K562 (cell line): ENCODE measurements at regions not wholly inside any gene's neighbourhood (a gene's known extent, or its start where the extent isn't known, plus 50 kb on each side); places are given as distances from the start of the nearest gene placed in this dataset.

Source experiments
- ARNT ChIP-seq, 2 experiments: fragments of 450-650 bp; IDR thresholded peaks; 2 replicates each; pipeline ENCODE4 v1.6.1; 2016; ENCODE audit warnings: mild to moderate bottlenecking in 1 of 2
- ATF1 ChIP-seq, 2 experiments: fragments of 450-650 bp in 1 of 2; IDR thresholded peaks; 2 replicates each; pipeline ENCODE4 v1.6.1; 2016; ENCODE audit warnings: missing compliant biosample characterization in 1 of 2, missing genetic modification characterization in 1 of 2
- EP300 ChIP-seq: IDR thresholded peaks from 2 replicates; pipeline ENCODE4 v1.6.1; 2012; ENCODE audit warnings: low read length, improper control_type of control experiment
- FOSL1 ChIP-seq: fragments of 200-800 bp; sonication (Bioruptor generic); conservative IDR thresholded peaks from 2 replicates; pipeline ENCODE4 v1.6.1; 2016; ENCODE audit warnings: missing genetic modification characterization, missing compliant biosample characterization
- NCOR1 ChIP-seq: fragments of 450-650 bp; IDR thresholded peaks from 2 replicates; pipeline ENCODE4 v1.6.1; 2016; ENCODE audit warnings: mild to moderate bottlenecking, moderate library complexity
- POLR2AphosphoS5 ChIP-seq: IDR thresholded peaks from 2 replicates; pipeline ENCODE4 v1.6.1; 2011; ENCODE audit warnings: mild to moderate bottlenecking, low read depth, low read length, moderate library complexity; ENCODE audit not compliant: control insufficient read depth, insufficient read depth
- TAF1 ChIP-seq: IDR thresholded peaks from 2 replicates; pipeline ENCODE4 v1.6.1; 2011; ENCODE audit warnings: mild to moderate bottlenecking, low read length, moderate library complexity; ENCODE audit not compliant: insufficient read depth, control insufficient read depth, severe bottlenecking; ENCODE audit errors: extremely low read depth
- TBP ChIP-seq: optimal IDR thresholded peaks from 2 replicates; pipeline ENCODE3; 2011; ENCODE audit warnings: low read depth, low read length, improper control_type of control experiment
- ZNF24 ChIP-seq: fragments of 450-650 bp; IDR thresholded peaks from 2 replicates; pipeline ENCODE4 v1.6.1; 2016
- ZNF274 ChIP-seq: IDR thresholded peaks from 2 replicates; pipeline ENCODE4 v1.6.1; 2011; ENCODE audit warnings: low read depth, mild to moderate bottlenecking, low read length, moderate library complexity, borderline replicate concordance
- TF ChIP-seq, protein P1 (sequence below): fragments of 450-650 bp; IDR thresholded peaks from 2 replicates; pipeline ENCODE4 v1.6.1; 2018; ENCODE audit not compliant: partially characterized antibody
- TF ChIP-seq, protein P2 (sequence below), 3 experiments: IDR thresholded peaks in 2 of 3; conservative IDR thresholded peaks in 1 of 3; 2 replicates each; pipeline ENCODE4 v1.5.1; 2011 to 2012; ENCODE audit warnings: low read length in 3 of 3, mild to moderate bottlenecking in 3 of 3, control low read depth in 2 of 3, improper control_type of control experiment in 1 of 3, inconsistent platforms in 1 of 3, low read depth in 1 of 3, mixed read lengths in 1 of 3, moderate library complexity in 1 of 3; ENCODE audit not compliant: insufficient read depth in 2 of 3
- TF ChIP-seq, protein P3 (sequence below): sonication (generic); formaldehyde crosslinking; IDR thresholded peaks from 2 replicates; pipeline ENCODE4 v1.9.0; 2022; ENCODE audit warnings: mild to moderate bottlenecking, missing genetic modification reagents

DNA sequence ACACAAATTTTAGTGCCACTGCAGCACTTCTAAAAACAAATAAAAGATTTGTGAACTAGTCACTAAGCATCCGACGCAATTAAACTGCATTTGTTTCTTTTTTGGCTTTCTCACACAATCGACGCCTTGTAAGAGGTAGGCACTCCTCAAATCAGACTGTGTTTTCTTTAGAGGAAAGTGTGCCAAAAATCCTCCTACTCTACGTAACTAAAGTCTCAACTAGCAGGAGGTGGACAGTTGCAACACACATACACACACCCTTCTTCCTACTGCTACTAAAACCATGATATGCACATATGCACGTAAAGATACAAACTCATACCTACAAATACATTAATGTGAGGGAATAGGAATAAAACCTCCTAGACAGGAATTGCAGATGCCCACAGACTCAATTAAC, 844.7 kb upstream of the SOX9 start:
- TF ChIP-seq POLR2AphosphoS5 (no peak), TBP (no peak), EP300 (no peak), TAF1 (no peak), ZNF24 (no peak), NCOR1 (no peak), ARNT (IDR thresholded peaks at IDR 0.05) (no peak), ZNF274 (no peak), FOSL1 (tag) (no peak), ATF1 (CRISPR knock-in tag; IDR thresholded peaks at IDR 0.05) (no peak), ATF1 (tag; IDR thresholded peaks at IDR 0.05) (no peak)
- TF ChIP-seq, protein P1, sequence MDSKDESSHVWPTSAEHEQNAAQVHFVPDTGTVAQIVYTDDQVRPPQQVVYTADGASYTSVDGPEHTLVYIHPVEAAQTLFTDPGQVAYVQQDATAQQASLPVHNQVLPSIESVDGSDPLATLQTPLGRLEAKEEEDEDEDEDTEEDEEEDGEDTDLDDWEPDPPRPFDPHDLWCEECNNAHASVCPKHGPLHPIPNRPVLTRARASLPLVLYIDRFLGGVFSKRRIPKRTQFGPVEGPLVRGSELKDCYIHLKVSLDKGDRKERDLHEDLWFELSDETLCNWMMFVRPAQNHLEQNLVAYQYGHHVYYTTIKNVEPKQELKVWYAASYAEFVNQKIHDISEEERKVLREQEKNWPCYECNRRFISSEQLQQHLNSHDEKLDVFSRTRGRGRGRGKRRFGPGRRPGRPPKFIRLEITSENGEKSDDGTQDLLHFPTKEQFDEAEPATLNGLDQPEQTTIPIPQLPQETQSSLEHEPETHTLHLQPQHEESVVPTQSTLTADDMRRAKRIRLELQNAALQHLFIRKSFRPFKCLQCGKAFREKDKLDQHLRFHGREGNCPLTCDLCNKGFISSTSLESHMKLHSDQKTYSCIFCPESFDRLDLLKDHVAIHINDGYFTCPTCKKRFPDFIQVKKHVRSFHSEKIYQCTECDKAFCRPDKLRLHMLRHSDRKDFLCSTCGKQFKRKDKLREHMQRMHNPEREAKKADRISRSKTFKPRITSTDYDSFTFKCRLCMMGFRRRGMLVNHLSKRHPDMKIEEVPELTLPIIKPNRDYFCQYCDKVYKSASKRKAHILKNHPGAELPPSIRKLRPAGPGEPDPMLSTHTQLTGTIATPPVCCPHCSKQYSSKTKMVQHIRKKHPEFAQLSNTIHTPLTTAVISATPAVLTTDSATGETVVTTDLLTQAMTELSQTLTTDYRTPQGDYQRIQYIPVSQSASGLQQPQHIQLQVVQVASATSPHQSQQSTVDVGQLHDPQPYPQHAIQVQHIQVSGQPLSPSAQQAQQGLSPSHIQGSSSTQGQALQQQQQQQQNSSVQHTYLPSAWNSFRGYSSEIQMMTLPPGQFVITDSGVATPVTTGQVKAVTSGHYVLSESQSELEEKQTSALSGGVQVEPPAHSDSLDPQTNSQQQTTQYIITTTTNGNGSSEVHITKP = no peak
- TF ChIP-seq, protein P2, sequence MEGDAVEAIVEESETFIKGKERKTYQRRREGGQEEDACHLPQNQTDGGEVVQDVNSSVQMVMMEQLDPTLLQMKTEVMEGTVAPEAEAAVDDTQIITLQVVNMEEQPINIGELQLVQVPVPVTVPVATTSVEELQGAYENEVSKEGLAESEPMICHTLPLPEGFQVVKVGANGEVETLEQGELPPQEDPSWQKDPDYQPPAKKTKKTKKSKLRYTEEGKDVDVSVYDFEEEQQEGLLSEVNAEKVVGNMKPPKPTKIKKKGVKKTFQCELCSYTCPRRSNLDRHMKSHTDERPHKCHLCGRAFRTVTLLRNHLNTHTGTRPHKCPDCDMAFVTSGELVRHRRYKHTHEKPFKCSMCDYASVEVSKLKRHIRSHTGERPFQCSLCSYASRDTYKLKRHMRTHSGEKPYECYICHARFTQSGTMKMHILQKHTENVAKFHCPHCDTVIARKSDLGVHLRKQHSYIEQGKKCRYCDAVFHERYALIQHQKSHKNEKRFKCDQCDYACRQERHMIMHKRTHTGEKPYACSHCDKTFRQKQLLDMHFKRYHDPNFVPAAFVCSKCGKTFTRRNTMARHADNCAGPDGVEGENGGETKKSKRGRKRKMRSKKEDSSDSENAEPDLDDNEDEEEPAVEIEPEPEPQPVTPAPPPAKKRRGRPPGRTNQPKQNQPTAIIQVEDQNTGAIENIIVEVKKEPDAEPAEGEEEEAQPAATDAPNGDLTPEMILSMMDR (IDR thresholded peaks at IDR 0.05 in 2 of 3, conservative IDR thresholded peaks at IDR 0.05 in 1 of 3; ENCODE audit: insufficient read depth in 2 of 3, low read depth in 1 of 3, low read length in 3 of 3) = no peak
- TF ChIP-seq, protein P3, sequence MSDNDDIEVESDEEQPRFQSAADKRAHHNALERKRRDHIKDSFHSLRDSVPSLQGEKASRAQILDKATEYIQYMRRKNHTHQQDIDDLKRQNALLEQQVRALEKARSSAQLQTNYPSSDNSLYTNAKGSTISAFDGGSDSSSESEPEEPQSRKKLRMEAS (CRISPR knock-in tag) = no peak
